H1 (cell line): ENCODE measurements at regions not wholly inside any gene's neighbourhood (a gene's known extent, or its start where the extent isn't known, plus 50 kb on each side); places are given as distances from the start of the nearest gene placed in this dataset.

Source experiments
- CTCF ChIA-PET: fragments of 300-600 bp; sonication (Branson Sonifier 250); formaldehyde crosslinking; loops from one replicate; lab custom pipeline; 2021; ENCODE audit not compliant: partially characterized antibody; lab: Charles Lee
- POLR2A ChIA-PET: fragments of 300-600 bp; sonication (Branson Sonifier 250); formaldehyde crosslinking; loops from one replicate; lab custom pipeline; 2021; ENCODE audit warnings: inconsistent platforms; ENCODE audit not compliant: partially characterized antibody; lab: Charles Lee
- DNase-seq, 2 experiments: peaks; one replicate each; pipeline versions ENCODE4 v3.0.0 to v3.0.0-alpha.2; 2010 to 2022; ENCODE audit warnings: low spot score in 2 of 2, low read depth in 1 of 2, mixed read lengths in 1 of 2
- FAIRE-seq: peaks from 2 replicates; lab custom pipeline; 2011; peaks lifted over from hg19 to GRCh38; lab: Jason Lieb, UNC
- H2AFZ ChIP-seq: 2 replicates; pipeline ENCODE4 v1.8.1; 2012; ENCODE audit warnings: low read length, inconsistent platforms
- H2AK5ac ChIP-seq: 2 replicates; pipeline ENCODE4 v1.6.1; 2013; ENCODE audit warnings: low read depth, low read length
- H2BK120ac ChIP-seq: replicated peaks from 2 replicates; pipeline ENCODE3; 2013; ENCODE audit warnings: low read depth, low read length, inconsistent platforms
- H2BK12ac ChIP-seq: 2 replicates; pipeline ENCODE4 v1.6.1; 2013; ENCODE audit warnings: low read depth, low read length
- H2BK15ac ChIP-seq: 2 replicates; pipeline ENCODE4 v1.6.1; 2013; ENCODE audit warnings: low read length
- H2BK20ac ChIP-seq: 2 replicates; pipeline ENCODE4 v1.6.1; 2013; ENCODE audit warnings: low read length
- H2BK5ac ChIP-seq: 2 replicates; pipeline ENCODE4 v1.6.1; 2013; ENCODE audit warnings: low read depth, low read length
- H3K14ac ChIP-seq: 2 replicates; pipeline ENCODE4 v1.6.1; 2013; ENCODE audit warnings: inconsistent platforms; ENCODE audit not compliant: insufficient read length
- H3K18ac ChIP-seq: 2 replicates; pipeline ENCODE4 v1.6.1; 2013; ENCODE audit warnings: low read length; ENCODE audit errors: extremely low read depth
- H3K23ac ChIP-seq: 2 replicates; pipeline ENCODE4 v1.6.1; 2013; ENCODE audit warnings: inconsistent platforms; ENCODE audit not compliant: insufficient read length
- H3K23me2 ChIP-seq: 2 replicates; pipeline ENCODE4 v1.6.1; 2013; ENCODE audit warnings: low read depth, low read length
- H3K27ac ChIP-seq: 2 replicates; pipeline ENCODE4 v1.6.1; 2011; ENCODE audit warnings: low read depth, low read length, inconsistent platforms
- H3K27me3 ChIP-seq, 4 experiments: replicated peaks in 1 of 4; 1 replicate in 1 of 4; 2 replicates in 3 of 4; pipeline versions ENCODE4 v1.6.1 to v1.8.1; 2011 to 2013; ENCODE audit warnings: low read length in 3 of 4, mild to moderate bottlenecking in 3 of 4, inconsistent platforms in 2 of 4, mixed read lengths in 2 of 4, moderate library complexity in 1 of 4; ENCODE audit not compliant: control insufficient read depth in 3 of 4, insufficient read depth in 3 of 4; ENCODE audit errors: extremely low read depth in 1 of 4
- H3K36me3 ChIP-seq, 4 experiments: 2 replicates each; pipeline versions ENCODE4 v1.6.1 to v1.8.1; 2011 to 2013; ENCODE audit warnings: mild to moderate bottlenecking in 4 of 4, low read length in 3 of 4, moderate library complexity in 2 of 4, control low read depth in 1 of 4, inconsistent platforms in 1 of 4; ENCODE audit not compliant: insufficient read depth in 4 of 4, control insufficient read depth in 2 of 4
- H3K4ac ChIP-seq: replicated peaks from 2 replicates; pipeline ENCODE3; 2013; ENCODE audit warnings: low read length, low read depth, mixed read lengths, inconsistent platforms; ENCODE audit not compliant: insufficient read length
- H3K4me1 ChIP-seq, 4 experiments: replicated peaks in 1 of 4; 1 replicate in 1 of 4; 2 replicates in 3 of 4; pipeline versions ENCODE4 v1.6.1 to v1.8.1; 2011 to 2013; ENCODE audit warnings: low read length in 3 of 4, inconsistent platforms in 2 of 4, mixed read lengths in 1 of 4; ENCODE audit not compliant: insufficient read depth in 4 of 4, control insufficient read depth in 3 of 4
- H3K4me2 ChIP-seq, 2 experiments: 2 replicates each; pipeline versions ENCODE4 v1.6.1 to v1.8.1; 2011 to 2013; ENCODE audit warnings: low read depth in 2 of 2, low read length in 2 of 2, control low read depth in 1 of 2, inconsistent platforms in 1 of 2, mild to moderate bottlenecking in 1 of 2; ENCODE audit not compliant: insufficient read depth in 1 of 2
- H3K4me3 ChIP-seq, 4 experiments: fragments of 200-600, 300-600 bp in 1 of 4; sonication (generic), shearing (Covaris generic), sonication (Bioruptor Twin) in 1 of 4; 2 replicates each; pipeline versions ENCODE4 v1.5.1 to v1.8.1; 2011 to 2016; ENCODE audit warnings: low read length in 4 of 4, low read depth in 3 of 4, control low read depth in 2 of 4, inconsistent platforms in 2 of 4, mild to moderate bottlenecking in 2 of 4, mixed read lengths in 1 of 4, moderate library complexity in 1 of 4; ENCODE audit not compliant: insufficient read depth in 2 of 4; ENCODE audit errors: extremely low read depth in 1 of 4
- H3K56ac ChIP-seq: replicated peaks from 2 replicates; pipeline ENCODE3; 2013; ENCODE audit warnings: low read depth, mild to moderate bottlenecking, mixed read lengths, low read length, inconsistent platforms; ENCODE audit not compliant: insufficient read length
- H3K79me1 ChIP-seq: 2 replicates; pipeline ENCODE4 v1.6.1; 2013; ENCODE audit warnings: low read depth, low read length, control low read depth
- H3K79me2 ChIP-seq, 2 experiments: 2 replicates each; pipeline versions ENCODE4 v1.6.1 to v1.8.1; 2012 to 2013; ENCODE audit warnings: low read length in 2 of 2, mild to moderate bottlenecking in 2 of 2, inconsistent platforms in 1 of 2; ENCODE audit not compliant: insufficient read depth in 2 of 2, control insufficient read depth in 1 of 2
- H3K9ac ChIP-seq, 4 experiments: replicated peaks in 1 of 4; 1 replicate in 1 of 4; 2 replicates in 3 of 4; pipeline versions ENCODE4 v1.6.1 to v1.8.1; 2011 to 2013; ENCODE audit warnings: low read depth in 3 of 4, low read length in 3 of 4, control low read depth in 2 of 4, mild to moderate bottlenecking in 2 of 4, moderate library complexity in 2 of 4, inconsistent platforms in 1 of 4; ENCODE audit errors: extremely low read depth in 1 of 4
- H3K9me3 ChIP-seq, 2 experiments: 2 replicates each; pipeline versions ENCODE4 v1.6.1 to v1.8.1; 2012 to 2013; ENCODE audit warnings: mild to moderate bottlenecking in 2 of 2, moderate library complexity in 2 of 2, control low read depth in 1 of 2, inconsistent platforms in 1 of 2, low read depth in 1 of 2, low read length in 1 of 2, mixed read lengths in 1 of 2; ENCODE audit not compliant: insufficient read depth in 2 of 2
- H4K20me1 ChIP-seq, 2 experiments: replicated peaks in 1 of 2; 2 replicates each; pipeline versions ENCODE3 to v1.8.1; 2011 to 2013; ENCODE audit warnings: inconsistent platforms in 2 of 2, low read length in 2 of 2, mild to moderate bottlenecking in 1 of 2; ENCODE audit not compliant: insufficient read depth in 2 of 2, control insufficient read depth in 1 of 2
- H4K5ac ChIP-seq: 2 replicates; pipeline ENCODE4 v1.6.1; 2013; ENCODE audit warnings: low read length, low read depth, mixed read lengths, inconsistent platforms; ENCODE audit not compliant: insufficient read length
- H4K8ac ChIP-seq: 2 replicates; pipeline ENCODE4 v1.8.0; 2013; ENCODE audit warnings: mild to moderate bottlenecking, moderate library complexity, low read length, inconsistent platforms; ENCODE audit not compliant: insufficient read depth; ENCODE audit errors: extremely low read depth
- H4K91ac ChIP-seq: replicated peaks from 2 replicates; pipeline ENCODE3; 2013; ENCODE audit warnings: low read length, mixed read lengths, inconsistent platforms; ENCODE audit not compliant: insufficient read length
- BRCA1 ChIP-seq: IDR thresholded peaks from 2 replicates; pipeline ENCODE4 v1.6.1; 2012; ENCODE audit warnings: low read depth, low read length, improper control_type of control experiment
- CREB1 ChIP-seq: IDR thresholded peaks from 2 replicates; pipeline ENCODE4 v1.6.1; 2012; ENCODE audit warnings: inconsistent platforms
- CTBP2 ChIP-seq: IDR thresholded peaks from 2 replicates; pipeline ENCODE4 v1.7.0; 2011; ENCODE audit warnings: borderline replicate concordance, mild to moderate bottlenecking, moderate library complexity, mixed read lengths, low read length; ENCODE audit not compliant: insufficient read depth, insufficient read length
- CTCF ChIP-seq, 3 experiments: IDR thresholded peaks; 1 replicate in 2 of 3; 2 replicates in 1 of 3; pipeline versions ENCODE4 v1.5.1 to v1.6.1; 2011; ENCODE audit warnings: low read length in 3 of 3, mild to moderate bottlenecking in 3 of 3, inconsistent platforms in 2 of 3, low read depth in 1 of 3, moderate library complexity in 1 of 3; ENCODE audit not compliant: insufficient read depth in 1 of 3; ENCODE audit errors: control extremely low read depth in 1 of 3
- E2F6 ChIP-seq: IDR thresholded peaks from 2 replicates; pipeline ENCODE4 v1.6.1; 2012; ENCODE audit warnings: inconsistent platforms
- JUND ChIP-seq: IDR thresholded peaks from 2 replicates; pipeline ENCODE4 v1.6.1; 2011; ENCODE audit warnings: mild to moderate bottlenecking, improper control_type of control experiment, low read length
- MAX ChIP-seq: IDR thresholded peaks from 2 replicates; pipeline ENCODE4 v1.6.1; 2012; ENCODE audit warnings: inconsistent platforms
- PHF8 ChIP-seq: fragments of 200-600 bp; sonication (generic); conservative IDR thresholded peaks from 2 replicates; pipeline ENCODE4 v1.7.1; 2012; ENCODE audit warnings: low read depth, mild to moderate bottlenecking, inconsistent platforms, low read length, moderate library complexity
- POLR2AphosphoS5 ChIP-seq: IDR thresholded peaks from 2 replicates; pipeline ENCODE4 v1.6.1; 2011; ENCODE audit warnings: low read depth, low read length
- RBBP5 ChIP-seq: IDR thresholded peaks from 2 replicates; pipeline ENCODE4 v1.7.1; 2012; ENCODE audit warnings: low read depth, mild to moderate bottlenecking, inconsistent platforms, low read length, moderate library complexity, borderline replicate concordance
- SP2 ChIP-seq: IDR thresholded peaks from 2 replicates; pipeline ENCODE4 v1.6.1; 2012; ENCODE audit warnings: mild to moderate bottlenecking, low read length, inconsistent platforms
- SUZ12 ChIP-seq: fragments of 200-600 bp; sonication (generic); IDR thresholded peaks from 2 replicates; pipeline ENCODE4 v1.6.1; 2012; ENCODE audit warnings: mild to moderate bottlenecking, inconsistent platforms, low read length, moderate library complexity, mixed read lengths
- WGBS, 2 experiments: shearing (Covaris generic) in 1 of 2; methylation state at CpG; one replicate each; pipeline versions ENCODE4 v1.1.6 to v1.1.7; 2013 to 2015; ENCODE audit warnings: low lambda C conversion rate in 2 of 2, mixed read lengths in 2 of 2, inconsistent platforms in 1 of 2, low coverage in 1 of 2, missing lambda C conversion rate in 1 of 2; ENCODE audit not compliant: insufficient replicate concordance in 2 of 2, insufficient coverage in 1 of 2, insufficient read length in 1 of 2; ENCODE audit errors: extremely low coverage in 1 of 2, missing lambda C conversion rate in 1 of 2; 5-methylcytosine and 5-hydroxymethylcytosine counted together

- H3K27me3 ChIP-seq = no peaks in the 10 kb centered on the region
- CTCF ChIA-PET = no interaction called here
- DNase-seq = no peak
- H3K9ac ChIP-seq = no peak overlapping the region
- H3K23ac ChIP-seq = no peak overlapping the region
- H2AFZ ChIP-seq = no peak overlapping the region
- no peak overlapping the region for H4K91ac ChIP-seq
- no peak overlapping the region for H2AK5ac ChIP-seq
- H4K20me1 ChIP-seq = no peaks in the 10 kb centered on the region
- H3K23me2 ChIP-seq = no peaks in the 10 kb centered on the region
- H4K5ac ChIP-seq = no peak overlapping the region
- H3K4me1 ChIP-seq = no peaks in the 10 kb centered on the region
- H3K79me2 ChIP-seq = no peaks in the 10 kb centered on the region
- no peak overlapping the region for H4K8ac ChIP-seq
- H2BK15ac ChIP-seq = no peak overlapping the region
- POLR2A ChIA-PET = no interaction called here
- no peak overlapping the region for H3K4me3 ChIP-seq
- H2BK5ac ChIP-seq = no peak overlapping the region
- no peak overlapping the region for H3K14ac ChIP-seq
- H2BK12ac ChIP-seq = no peak overlapping the region
- FAIRE-seq = no peak
- H3K79me1 ChIP-seq = no peaks in the 10 kb centered on the region
- no peak overlapping the region for H3K4ac ChIP-seq
- no peak overlapping the region for H2BK120ac ChIP-seq
- no peak overlapping the region for H3K56ac ChIP-seq
- no peaks in the 10 kb centered on the region for H3K36me3 ChIP-seq
- H3K27ac ChIP-seq = no peak overlapping the region
- H3K9me3 ChIP-seq = no peaks in the 10 kb centered on the region
- no peak overlapping the region for H3K18ac ChIP-seq
- WGBS, 2 experiments = 90% methylated on average over 1 of the region's 1 CpG; no CpG with 5 or more reads in 1 of the 2 experiments
- no peak overlapping the region for H2BK20ac ChIP-seq
- no peak overlapping the region for H3K4me2 ChIP-seq
- TF ChIP-seq JUND = no peak
- TF ChIP-seq CTCF (IDR thresholded peaks at IDR 0.05; ENCODE audit: control extremely low read depth in 1 of 3, insufficient read depth in 1 of 3, low read depth in 1 of 3, low read length in 3 of 3) = no peak
- no peak for TF ChIP-seq CREB1
- TF ChIP-seq POLR2AphosphoS5 = no peak
- no peak for TF ChIP-seq SUZ12
- no peak for TF ChIP-seq MAX
- no peak for TF ChIP-seq CTBP2
- no peak for TF ChIP-seq RBBP5
- TF ChIP-seq BRCA1 = no peak
- TF ChIP-seq PHF8 = no peak
- TF ChIP-seq E2F6 = no peak
- no peak for TF ChIP-seq SP2
Measured at GRCh38 chr4:23654791-23655190, 235.1 kb downstream of the PPARGC1A start.
